Stimulated activated CD4-positive, alpha-beta T cell treated with anti-CD3 and anti-CD28 coated beads, Interleukin-2, amount 100 ng/mL, for 48 hours (primary cell): ENCODE measurements at regions not wholly inside any gene's neighbourhood (a gene's known extent, or its start where the extent isn't known, plus 50 kb on each side); places are given as distances from the start of the nearest gene placed in this dataset.
"Not testable (repeated sequence)": the region's sequence is repeated elsewhere in the genome, so short reads cannot be mapped to it uniquely, and the experiment has no call there.

Source experiments
- DNase-seq, 2 donors: peaks; one replicate each; pipeline ENCODE4 v3.0.0-alpha.2; 2020

DNA sequence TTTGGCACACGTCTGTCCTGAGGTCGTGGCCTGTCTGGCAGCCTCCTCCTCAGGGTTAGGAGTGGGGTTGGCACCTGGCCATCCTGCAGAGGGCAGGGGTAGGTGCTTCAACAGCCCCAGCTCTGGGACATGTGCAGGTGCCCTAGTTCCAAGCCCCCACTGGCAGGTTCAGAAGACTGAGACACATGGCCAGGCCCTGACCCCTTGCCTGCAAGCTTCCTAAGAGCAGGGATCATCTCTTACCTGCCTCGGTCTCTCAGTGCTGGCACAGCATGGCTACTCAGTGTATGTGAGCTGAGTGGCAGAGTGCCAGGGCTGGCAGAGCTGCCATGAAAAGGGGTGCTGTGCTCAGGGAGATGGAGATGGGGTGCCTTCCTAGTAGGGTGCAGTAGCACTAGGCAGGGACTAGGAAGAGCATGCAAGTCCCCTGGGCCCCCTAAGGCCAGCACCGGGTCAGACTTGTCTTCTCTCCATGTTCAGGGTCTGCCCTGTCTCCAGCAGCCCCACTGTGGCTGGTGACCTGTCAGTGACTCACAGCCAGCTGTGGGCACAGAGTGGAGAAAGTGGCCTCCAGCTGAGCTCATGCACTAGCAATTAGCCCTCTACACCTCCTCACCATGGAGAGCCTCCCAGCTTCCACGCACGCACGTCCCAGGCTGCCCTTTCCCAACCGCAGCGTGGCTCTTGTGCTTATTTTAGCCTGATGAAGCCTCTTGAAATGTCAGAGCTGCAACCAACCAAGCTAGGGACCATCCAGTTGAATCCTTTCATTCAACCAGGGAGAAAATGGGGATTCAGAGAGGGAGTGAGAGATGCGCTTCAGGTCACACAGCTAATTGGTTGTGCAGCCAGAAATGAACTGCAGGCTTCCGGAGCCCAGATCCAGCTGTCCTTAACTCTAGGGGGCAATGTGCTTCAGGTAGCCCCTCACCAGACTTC is 116.6 kb downstream of the MRPL14 start:
- no peak for DNase-seq

DNA sequence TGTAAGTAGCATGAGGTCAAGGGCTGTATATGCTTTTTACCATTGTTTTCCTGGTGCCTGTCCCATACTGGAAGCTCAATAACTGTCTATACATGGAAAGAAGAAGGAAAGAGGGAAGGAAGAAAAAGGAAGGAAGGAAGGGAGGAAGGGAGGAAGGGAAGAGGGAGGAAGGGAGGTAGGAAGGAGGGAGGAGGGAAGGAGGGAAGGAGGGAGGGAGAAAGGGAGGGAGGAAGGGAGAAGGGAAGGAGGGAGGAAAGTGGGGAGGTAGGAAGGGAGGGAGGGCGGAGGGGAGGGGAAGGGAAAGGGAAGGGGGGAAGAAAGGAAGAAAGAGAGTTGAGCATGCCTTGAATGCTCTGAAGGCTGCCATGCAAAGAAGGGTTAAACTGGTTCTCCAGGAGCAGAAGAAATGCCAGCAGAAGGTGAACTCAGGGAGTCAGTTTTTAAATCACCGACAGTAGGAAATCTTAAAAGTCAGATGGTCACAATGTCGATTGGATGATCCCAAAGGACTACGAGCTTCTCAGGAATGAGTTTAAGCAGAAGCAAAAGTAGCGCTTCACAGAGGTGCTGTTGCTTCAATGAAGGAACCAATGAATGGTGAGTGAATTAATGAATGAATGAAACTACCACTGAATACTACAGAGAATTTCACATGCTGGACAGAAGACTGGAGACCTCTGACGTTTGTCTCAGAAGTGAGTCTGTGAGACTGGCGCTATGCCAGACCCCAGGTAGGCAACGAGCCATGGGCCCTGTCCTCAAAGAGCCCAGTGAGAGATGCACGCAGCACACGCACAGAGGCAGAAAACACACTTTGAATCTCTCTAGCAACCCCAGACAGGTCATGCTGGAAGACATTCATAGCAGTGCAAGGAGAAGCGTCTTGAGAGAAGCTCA is 117.6 kb downstream of the MRPL14 start:
- no peak for DNase-seq

DNA sequence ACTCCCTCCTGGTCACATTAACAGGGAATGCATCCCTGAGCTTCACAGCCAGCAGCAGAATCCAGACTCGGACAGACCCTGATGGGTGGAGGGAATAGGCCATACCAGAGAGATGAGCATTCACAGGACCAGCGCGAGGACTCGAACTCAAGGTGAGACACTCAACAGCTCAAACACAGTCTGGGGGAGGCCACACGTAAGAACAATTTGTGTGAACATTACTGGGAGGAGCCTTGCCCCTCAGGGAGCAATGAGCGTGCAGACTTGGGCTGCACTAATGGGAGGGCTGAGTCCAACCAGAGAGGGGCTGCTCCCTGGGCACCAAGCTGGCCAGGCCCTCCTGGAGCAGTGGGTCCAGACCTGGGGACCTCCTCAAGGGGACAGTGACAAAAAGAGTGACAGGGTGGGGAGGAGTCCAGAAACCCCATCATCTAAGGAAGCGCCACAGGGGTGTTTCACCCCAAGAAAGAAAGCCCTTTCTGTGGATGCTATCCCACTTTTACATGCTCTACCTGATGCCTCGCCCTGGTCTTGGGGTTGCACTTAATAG is 118.4 kb downstream of the MRPL14 start:
- DNase-seq = no peak

DNA sequence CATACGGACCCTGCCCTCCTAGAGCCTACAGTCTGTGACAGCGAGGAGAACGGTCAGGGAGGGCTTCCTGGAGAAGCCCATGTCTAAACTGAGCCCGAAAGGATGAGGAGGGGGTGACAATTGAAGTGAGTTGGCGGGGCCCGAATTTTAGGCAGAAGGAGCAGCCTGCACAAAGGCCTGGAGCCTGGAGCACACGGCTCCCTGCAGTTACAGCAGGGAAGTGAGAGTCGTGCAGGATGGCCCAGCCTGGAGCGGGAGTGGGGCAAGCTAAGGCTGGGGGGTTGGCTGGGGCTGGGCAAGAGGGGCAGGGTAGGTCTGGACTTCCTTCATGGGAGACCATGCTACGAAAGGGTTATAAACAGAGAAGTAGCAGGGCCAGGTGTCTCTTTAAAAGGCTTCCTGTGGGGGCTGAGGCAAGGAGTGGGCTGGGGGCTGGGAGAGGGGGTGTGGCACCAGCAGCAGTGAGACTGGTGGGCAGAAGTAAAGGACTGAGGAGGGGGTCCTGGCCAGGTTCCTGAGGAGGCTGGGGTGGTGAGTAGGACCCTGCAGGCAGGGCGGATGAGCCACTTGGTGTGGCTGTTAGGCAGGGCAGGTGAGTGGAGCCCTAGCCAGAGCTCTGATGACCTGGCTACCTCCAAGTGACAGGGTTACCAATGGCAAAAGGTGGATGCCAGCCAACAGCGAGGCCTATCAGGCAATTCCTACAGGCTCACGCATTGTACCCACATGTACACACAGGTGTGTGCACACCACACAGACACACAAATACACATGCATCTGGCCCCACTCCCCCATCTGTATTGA is 119.2 kb downstream of the MRPL14 start:
- no peak for DNase-seq

DNA sequence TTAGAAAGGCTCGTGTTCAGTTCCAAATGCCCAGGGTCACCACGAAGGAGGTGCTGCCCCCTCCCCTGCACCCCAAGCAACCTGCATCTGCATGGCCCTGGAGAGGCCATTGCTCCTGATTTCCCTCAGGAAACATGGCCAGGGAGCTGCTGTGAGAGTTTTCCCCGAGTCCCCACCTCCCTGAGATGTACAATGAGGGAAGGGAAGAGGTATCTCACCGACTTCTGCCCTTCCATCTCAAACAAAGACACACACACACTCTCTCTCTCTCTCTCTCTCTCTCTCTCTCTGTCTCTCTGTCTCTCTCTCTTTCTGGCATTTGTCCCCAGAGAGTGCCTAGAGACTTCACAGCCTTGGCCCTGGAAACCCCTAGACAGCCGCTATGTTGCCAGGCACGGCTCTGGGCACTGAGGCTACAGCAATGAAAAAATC is 120.4 kb downstream of the MRPL14 start:
- DNase-seq = no peak

DNA sequence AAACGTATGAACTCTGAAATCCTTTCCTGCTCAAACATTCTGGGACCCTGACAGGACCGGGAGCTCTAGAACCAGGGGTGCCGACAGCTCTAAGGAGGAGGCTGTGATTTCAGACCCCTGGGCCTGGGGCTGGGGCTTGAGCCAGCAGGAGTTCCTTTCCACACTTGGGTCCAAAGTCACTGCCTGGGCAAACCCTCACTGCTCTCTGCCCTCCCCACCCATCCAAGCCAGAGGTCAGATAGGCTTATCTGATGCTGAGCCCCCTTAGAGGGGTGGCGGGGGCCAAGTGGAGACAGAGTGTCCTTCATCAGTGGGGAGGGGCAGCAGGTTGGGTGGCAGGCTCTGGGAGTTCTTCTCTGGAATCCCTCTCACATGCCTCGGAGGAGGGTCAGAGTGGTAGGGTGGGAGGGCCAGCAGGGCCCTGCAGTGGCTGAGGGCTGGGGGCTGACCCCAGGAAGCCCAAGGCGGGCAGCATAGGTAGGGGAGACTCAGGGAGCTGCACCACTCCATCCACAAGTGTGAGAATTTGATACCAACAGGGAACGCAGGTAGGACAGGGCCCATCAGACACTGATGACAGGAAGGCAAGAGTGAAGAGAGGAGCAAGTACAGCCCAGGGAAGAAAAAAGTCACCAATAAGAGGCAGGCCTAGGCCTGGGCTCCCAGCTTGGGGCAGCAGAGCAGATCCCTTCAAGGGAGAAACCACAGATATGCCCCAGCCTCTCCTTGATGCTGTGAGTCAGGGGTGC is 121.0 kb downstream of the MRPL14 start:
- no peak for DNase-seq

DNA sequence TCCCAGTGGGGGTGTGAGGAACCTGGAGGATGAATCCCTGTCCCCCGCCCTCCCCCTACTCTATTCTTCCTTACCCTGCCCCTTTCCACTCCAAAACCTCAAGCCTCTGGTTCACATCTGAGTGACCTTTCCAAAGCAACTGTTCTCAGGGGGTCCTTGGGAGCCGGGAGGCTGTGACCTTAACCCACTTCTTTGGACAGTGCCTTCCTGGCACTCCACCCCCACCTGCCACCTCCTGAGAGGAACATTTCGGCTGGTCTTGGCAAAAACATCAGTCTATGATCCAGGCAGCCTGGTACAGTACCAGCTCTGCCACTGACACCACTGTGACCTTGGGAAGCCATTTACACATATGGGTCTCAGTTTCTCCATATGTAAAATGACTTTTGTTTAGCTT is 121.7 kb downstream of the MRPL14 start:
- DNase-seq = no peak

DNA sequence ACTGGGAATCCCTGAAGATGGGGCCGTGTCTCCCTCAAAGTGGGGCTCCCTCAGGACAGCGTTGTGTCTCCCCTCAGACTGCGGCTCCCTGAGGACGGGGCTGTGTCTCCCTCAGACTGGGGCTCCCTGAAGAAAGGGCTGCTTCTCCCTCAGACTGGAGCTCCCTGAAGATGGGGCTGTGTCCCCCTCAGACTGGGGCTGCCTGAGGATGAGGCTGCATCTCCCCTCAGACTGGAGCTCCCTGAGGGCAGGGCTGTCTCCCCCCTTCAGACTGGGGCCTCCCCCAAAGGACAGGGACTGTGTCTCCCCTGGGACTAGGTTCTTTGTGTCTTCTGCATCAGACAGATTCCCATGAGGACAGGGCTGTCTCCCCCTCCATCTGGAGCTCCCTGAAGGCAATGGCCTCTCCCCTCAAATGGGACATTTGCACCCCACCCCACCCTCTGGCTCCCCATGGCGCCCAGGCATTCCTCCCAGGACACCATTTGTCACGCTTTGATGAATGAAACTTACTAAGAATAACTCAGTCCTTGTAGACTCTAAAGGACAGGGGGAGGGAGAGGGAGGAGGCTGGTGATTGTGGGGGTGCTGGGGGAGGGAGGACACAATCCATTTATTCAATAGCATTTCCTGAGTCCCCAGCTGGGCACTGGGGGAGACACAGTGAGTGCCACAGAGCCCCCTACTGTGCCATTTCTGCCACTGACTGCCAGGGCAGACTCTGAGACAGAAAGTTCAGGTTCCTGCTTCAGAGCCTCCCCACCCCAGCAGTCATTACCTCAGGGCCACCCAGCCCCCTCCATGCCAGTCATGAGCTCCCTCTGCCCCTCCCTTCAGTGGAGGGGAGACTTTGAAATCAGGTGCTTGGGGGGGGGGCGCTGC is 122.4 kb downstream of the MRPL14 start:
- DNase-seq = no peak

DNA sequence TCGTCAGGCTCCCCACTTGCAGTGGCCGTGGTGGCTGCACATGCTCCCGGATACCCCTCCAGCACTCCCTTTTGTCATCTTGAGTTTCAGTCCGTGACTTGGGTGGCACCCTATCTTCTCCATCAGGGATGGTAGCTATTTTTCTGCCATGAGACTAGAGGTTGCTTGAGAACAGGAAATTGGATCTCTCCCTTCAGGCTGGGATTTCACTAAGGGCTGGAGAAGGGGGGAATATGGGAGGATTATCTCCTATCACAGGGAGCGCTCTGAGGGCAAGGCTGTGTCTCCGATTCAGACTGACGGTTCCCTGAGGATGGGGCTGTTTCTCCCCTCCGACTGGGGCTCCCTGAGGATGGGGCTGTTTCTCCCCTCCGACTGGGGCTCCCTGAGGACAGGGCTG is 123.1 kb downstream of the MRPL14 start:
- no peak for DNase-seq

DNA sequence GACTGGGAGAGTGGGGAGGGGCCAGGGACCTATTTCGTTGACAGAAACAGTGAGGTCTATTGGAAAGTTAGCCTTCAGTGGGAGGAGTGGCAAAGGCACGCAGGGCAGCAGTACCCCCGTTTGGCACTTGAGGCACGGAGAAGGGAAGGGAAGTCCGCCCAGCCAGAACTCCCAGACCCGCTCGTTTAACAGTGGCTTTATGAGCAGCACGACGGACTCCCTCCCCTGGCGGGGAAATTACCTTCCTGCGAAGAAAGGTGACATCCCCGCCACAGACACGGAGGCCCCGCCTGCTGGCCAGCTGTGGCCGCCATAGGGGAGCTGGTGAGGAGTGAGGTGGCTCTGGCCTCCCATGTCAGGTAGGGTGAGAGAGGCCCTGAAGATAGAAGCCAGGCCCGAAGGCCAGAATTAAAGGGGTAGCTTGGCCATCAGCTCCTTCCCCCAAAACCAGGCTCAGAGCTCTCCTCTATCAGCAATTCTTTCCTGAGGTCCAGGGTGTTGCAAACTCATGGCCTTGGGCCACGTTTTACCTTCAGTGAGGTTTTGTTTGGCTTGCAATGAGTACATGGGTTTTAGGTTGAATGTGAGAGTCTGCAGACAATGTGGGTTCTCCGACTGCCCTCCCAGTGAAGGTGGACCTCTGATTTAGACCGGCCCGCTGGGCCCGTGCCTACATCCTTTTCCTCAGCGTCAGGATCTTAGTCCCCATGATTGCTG is 123.7 kb downstream of the MRPL14 start:
- DNase-seq = no peak

DNA sequence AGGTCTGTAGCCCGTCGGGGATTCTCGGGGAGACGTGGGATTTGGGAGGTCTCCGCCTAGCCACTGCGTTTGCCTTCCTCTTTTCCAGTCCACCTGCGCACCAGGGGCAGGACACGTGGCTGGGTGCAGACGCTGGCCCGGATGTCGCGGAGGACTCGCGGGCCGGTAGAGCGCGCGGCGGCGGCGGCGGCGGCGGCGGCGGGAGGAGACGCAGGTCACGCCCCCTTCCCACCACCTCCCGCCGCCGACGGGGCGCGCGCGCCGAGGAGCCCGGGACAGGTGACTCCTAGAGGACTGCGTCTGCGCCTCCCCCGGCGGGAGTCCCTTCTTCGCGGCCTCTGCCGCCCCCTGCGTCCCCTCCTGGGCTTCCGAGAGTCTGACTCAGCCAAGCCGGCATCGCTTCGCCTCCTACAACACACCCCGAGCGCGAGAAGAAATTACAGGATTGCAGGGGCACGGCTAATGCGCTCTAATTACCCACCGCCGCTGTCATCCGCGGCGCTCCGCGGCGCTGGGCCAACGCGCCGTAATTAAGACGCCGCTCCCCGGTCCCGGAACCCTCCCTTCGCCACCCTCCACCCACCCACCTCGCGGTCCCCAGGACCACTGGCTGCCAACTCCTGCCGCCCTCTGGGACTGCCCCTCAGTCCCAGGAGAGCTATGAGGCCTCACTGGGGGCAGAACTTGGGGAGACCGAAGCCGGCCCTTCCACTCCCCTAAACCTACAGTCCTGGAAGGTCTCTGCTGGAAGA is 124.5 kb downstream of the MRPL14 start:
- peak; percentile 37 to 53 for DNase-seq

DNA sequence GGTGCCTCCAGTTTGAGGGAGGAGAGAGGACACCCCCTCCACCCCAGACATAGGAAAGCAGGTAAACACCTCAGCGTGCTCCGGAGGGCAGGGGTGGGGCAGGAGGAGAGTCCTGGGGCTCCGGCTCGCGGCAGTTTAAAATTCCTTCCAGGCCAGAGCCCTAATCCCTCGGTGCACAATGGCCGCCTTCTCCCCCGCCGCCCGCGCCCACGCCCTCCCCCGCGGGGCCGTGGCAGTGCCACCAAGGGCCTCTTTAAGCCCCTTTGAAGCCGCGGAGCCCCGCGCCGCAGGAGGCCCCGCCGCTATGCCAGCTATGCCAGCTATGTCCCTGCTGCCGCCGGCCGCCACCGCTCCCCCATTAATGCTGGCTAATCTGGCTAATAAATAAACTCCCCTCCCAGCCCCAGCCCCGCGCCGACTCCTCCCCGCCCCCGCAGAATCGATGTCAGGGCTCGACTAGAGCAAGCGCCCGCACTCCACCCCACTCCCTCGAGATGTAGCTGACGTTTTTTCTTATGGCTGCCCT is 125.1 kb downstream of the MRPL14 start:
- DNase-seq = peak in 1 of 2 donors; percentile 23

DNA sequence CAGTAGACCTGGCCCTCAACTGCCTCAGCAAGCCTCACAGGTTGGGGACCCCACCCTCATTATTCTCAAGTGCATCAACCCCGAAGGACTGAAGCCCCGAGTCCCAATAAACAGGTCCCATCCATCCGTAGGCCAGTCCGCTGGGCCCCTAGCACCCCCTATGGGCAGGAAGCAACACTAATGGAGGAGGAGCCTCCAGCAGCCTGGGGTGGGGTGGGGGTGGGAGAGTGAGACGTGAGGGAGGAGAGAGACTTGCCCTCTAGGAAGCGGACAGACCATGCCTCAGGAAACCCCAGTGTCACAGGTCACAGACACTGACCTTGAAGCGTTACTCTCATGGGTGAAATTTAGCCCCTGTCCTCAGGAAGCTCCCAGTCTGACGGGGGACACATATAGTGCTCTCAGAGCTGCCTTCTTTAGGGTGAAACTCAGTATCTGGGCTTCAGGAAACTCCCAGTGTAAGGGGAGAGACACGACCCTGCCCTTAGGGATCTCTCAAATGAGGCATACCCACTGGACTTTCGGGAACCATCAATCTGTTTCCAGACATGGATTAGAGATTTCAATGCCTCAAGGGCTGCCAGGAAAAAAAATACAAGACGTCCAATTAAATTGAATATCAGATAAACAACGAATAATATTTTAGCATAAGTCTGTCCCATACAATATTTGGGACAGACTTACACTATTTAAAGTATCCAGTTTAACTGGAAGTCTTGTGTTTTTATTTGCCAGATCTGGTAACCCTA is 125.8 kb downstream of the MRPL14 start:
- peak in 1 of 2 donors; percentile 23 for DNase-seq

DNA sequence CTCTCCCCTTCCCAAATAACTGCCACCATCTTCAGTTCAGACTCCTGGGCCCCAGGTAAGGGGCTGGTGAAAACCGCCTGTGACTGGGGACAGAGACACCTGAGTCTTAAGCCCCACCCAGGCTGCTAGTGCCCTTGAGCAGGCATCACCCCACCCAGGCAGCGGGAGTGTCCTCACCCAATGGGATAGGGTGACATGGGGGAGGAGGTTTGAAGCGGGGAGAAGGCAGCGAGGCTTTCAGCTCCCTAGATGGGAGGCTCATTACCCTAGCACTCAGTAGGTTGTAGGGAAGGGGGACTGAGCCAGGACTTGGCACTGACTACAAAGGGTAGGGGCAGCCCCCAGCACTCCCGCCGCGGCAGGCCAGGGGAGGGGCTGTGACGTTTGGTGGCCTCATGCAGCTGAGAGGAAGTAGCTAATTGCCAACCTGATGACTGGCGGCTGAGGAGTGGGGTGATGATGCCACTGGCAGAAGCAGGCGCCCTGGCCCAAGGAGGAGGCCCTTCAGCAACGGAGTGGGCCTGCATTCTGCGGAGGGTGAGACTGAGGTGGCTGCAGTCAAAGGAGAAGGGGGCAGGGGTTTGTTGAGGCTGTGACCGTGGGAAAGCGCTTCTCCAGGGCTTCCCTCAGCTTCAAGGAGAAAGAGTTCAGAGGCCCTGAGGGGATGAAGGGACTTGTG is 126.9 kb downstream of the MRPL14 start:
- DNase-seq = peak in 1 of 2 donors; percentile 34

DNA sequence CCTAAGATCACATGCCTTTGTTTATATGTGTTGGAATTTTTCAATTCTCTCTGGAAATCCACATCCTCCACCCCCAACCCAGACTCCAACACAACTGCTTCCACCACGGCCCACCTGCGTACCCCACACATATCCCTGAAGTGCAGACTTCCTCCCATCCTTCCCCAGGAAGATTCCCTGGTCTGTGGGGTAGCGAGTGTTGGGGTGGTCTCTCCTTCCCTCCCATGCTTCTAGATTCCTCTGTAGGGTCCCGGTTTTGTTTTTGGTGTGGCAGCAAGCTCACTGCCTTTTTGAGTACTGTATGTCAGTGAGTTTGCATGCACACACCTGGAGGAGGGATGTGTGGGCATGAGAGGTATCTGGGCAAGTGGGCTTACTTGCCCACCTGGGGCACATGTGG is 127.6 kb downstream of the MRPL14 start:
- DNase-seq = no peak

DNA sequence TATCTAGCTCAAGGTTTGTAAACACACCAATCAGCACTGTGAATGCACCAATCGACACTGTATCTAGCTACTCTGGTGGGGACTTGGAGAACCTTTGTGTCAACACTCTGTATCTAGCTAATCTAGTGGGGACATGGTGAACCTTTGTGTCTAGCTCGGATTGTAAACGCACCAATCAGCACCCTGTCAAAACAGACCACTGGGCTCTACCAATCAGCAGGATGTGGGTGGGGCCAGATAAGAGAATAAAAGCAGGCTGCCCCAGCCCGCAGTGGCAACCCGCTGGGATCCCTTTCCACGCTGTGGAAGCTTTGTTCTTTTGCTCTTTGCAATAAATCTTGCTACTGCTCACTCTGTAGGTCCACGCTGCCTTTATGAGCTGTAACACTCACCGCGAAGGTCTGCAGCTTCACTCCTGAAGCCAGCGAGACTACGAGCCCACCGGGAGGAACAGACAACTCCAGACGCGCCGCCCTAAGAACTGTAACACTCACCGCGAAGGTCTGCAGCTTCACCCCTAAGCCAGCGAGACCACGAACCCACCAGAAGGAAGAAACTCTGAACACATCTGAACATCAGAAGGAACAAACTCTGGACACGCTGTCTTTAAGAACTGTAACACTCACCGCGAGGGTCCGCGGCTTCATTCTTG is 128.5 kb downstream of the MRPL14 start:
- not testable (repeated sequence) for DNase-seq

DNA sequence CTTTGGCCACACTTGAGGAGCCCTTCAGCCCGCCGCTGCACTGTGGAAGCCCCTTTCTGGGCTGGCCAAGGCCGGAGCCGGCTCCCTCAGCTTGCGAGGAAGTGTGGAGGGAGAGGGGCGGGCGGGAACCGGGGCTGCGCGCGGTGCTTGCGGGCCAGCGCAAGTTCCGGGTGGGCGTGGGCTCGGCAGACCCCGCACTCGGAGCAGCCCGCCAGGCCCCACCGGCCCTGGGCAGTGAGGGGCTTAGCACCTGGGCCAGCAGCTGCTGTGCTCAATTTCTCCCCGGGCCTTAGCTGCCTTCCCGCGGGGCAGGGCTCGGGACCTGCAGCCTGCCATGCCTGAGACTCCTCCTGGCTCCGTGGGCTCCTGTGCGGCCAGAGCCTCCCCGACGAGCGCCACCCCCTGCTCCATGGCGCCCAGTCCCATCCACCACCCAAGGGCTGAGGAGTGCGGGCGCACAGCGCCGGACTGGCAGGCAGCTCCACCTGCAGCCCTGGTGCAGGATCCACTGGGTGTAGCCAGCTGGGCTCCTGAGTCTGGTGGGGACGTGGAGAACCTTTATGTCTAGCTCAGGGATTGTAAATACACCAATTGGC is 129.2 kb downstream of the MRPL14 start:
- DNase-seq = not testable (repeated sequence)
